Stimulated activated CD8-positive, alpha-beta memory T cell treated with anti-CD3 and anti-CD28 coated beads, Interleukin-7, amount 100 ng/mL, for 1 hour (primary cell): ENCODE measurements at regions not wholly inside any gene's neighbourhood (a gene's known extent, or its start where the extent isn't known, plus 50 kb on each side); places are given as distances from the start of the nearest gene placed in this dataset.

ENCODE experiments used
- DNase-seq, 2 donors: peaks; one replicate each; pipeline ENCODE4 v3.0.0-alpha.2; 2020; ENCODE audit warnings: low read depth in 2 of 2

- DNase-seq: no peak
These were observed 289.8 kb upstream of the POU3F1 start for GRCh38 chr1:38336301-38336923.

GRCh38 chr1:38334930-38335592, 288.5 kb upstream of the POU3F1 start:
- no peak for DNase-seq

- no peak for DNase-seq
These were observed 286.2 kb upstream of the POU3F1 start for GRCh38 chr1:38332649-38333310.

- no peak for DNase-seq
These were observed 285.1 kb upstream of the POU3F1 start for GRCh38 chr1:38331496-38332210.

GRCh38 chr1:38330799-38331198, 284.2 kb upstream of the POU3F1 start:
- no peak for DNase-seq

GRCh38 chr1:38329644-38330043, 283.1 kb upstream of the POU3F1 start:
- DNase-seq: no peak

GRCh38 chr1:38328278-38329035, 281.9 kb upstream of the POU3F1 start:
- no peak for DNase-seq

- DNase-seq: no peak
These were observed 281.0 kb upstream of the POU3F1 start for GRCh38 chr1:38327559-38327973.

- DNase-seq: no peak
These were observed 280.3 kb upstream of the POU3F1 start for GRCh38 chr1:38326856-38327255.

GRCh38 chr1:38326135-38326534, 279.5 kb upstream of the POU3F1 start:
- DNase-seq: no peak

GRCh38 chr1:38312753-38313152, 266.2 kb upstream of the POU3F1 start:
- DNase-seq: no peak

GRCh38 chr1:38310079-38310478, 263.5 kb upstream of the POU3F1 start:
- no peak for DNase-seq

GRCh38 chr1:38308780-38309179, 262.2 kb upstream of the POU3F1 start:
- no peak for DNase-seq

GRCh38 chr1:38305666-38306065, 259.1 kb upstream of the POU3F1 start:
- no peak for DNase-seq

GRCh38 chr1:38303843-38304242, 257.2 kb upstream of the POU3F1 start:
- no peak for DNase-seq

GRCh38 chr1:38301040-38301439, 254.4 kb upstream of the POU3F1 start:
- DNase-seq: no peak

- DNase-seq: no peak
These were observed 254.0 kb upstream of the POU3F1 start for GRCh38 chr1:38300616-38301015.

GRCh38 chr1:38297842-38298241, 251.2 kb upstream of the POU3F1 start:
- DNase-seq: no peak

GRCh38 chr1:38297246-38297645, 250.7 kb upstream of the POU3F1 start:
- no peak for DNase-seq

- no peak for DNase-seq
These were observed 249.5 kb upstream of the POU3F1 start for GRCh38 chr1:38296047-38296446.

- DNase-seq: no peak
These were observed 247.0 kb upstream of the POU3F1 start for GRCh38 chr1:38293567-38293966.

GRCh38 chr1:38292969-38293368, 246.4 kb upstream of the POU3F1 start:
- no peak for DNase-seq
